ENCODE measurements at regions not wholly inside any gene's neighbourhood (a gene's known extent, or its start where the extent isn't known, plus 50 kb on each side); places are given as distances from the start of the nearest gene placed in this dataset.

DNA sequence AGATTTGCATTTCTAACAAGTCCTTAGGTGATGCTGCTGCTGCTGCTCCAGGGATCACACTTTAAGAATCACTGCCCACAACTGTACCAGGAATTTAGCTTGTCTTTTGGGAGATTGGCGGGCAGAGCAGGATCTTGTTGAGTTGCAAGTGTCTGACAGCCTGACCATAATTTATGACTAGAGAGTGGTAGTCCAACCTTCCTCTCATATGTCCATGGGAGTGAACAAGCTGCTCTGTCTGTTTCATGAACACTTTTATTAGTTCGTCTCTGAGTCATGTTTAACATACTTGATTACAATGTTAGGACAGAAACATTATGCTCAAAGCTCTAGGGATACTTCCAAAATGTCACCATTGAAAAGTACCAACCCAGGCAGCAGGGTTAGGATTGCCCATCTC is 169.6 kb downstream of the TGFB2 start:
- 0% methylated on average over 2 of the region's 2 CpGs for WGBS (ENCODE audit: insufficient coverage, low coverage, missing lambda C conversion rate)
- CTCF ChIA-PET (ENCODE audit: low intra/inter-chr PET ratio), result no interaction called here
- Histone ChIP-seq H2AFZ (ENCODE audit: low read depth, low read length) (no peak overlapping the region), H3K79me2 (ENCODE audit: control insufficient read depth, insufficient read depth, low read length) (no peaks in the 10 kb centered on the region), H4K20me1 (replicated peaks; ENCODE audit: control insufficient read depth, insufficient read depth, low read length) (no peaks in the 10 kb centered on the region), H3K27ac (ENCODE audit: extremely low read depth, low read depth, low read length) (no peak overlapping the region), H3K4me1 (replicated peaks in 1 of 2; ENCODE audit: control insufficient read depth in 2 of 2, insufficient read depth in 2 of 2, low read length in 2 of 2) (no peaks in the 10 kb centered on the region), H3K4me3 (no peak overlapping the region), H3K9me3 (replicated peaks; ENCODE audit: control insufficient read depth, insufficient read depth, low read depth, low read length) (no peaks in the 10 kb centered on the region), H3K9me1 (ENCODE audit: control insufficient read depth, insufficient read depth, low read length) (no peaks in the 10 kb centered on the region), H3K36me3 (ENCODE audit: control insufficient read depth, insufficient read depth, low read length) (no peaks in the 10 kb centered on the region), H3K27me3 (ENCODE audit: control insufficient read depth in 2 of 2, insufficient read depth in 2 of 2, low read length in 2 of 2) (no peaks in the 10 kb centered on the region), H3K9ac (ENCODE audit: insufficient read depth in 1 of 2, low read depth in 2 of 2, low read length in 2 of 2) (no peak overlapping the region), H3K4me2 (ENCODE audit: insufficient read depth, low read length) (no peak overlapping the region)
- FAIRE-seq, result no peak
- no peak for DNase-seq (ENCODE audit: extremely low read depth in 1 of 4, low spot score in 3 of 4)
- TF ChIP-seq ZNF165 (CRISPR knock-in tag; IDR thresholded peaks at IDR 0.05; ENCODE audit: borderline replicate concordance) (no peak), MEIS2 (IDR thresholded peaks at IDR 0.05; ENCODE audit: partially characterized antibody) (peak; percentile 14)
- intact Hi-C loops (cut with micrococcal nuclease), result no loop called here
- POLR2A ChIA-PET, result no interaction called here
- ATAC-seq, result no peak
- no TSS peak for BruUV-seq (replicated peaks)
- in situ Hi-C loops (cut with MboI), result no loop called here

DNA sequence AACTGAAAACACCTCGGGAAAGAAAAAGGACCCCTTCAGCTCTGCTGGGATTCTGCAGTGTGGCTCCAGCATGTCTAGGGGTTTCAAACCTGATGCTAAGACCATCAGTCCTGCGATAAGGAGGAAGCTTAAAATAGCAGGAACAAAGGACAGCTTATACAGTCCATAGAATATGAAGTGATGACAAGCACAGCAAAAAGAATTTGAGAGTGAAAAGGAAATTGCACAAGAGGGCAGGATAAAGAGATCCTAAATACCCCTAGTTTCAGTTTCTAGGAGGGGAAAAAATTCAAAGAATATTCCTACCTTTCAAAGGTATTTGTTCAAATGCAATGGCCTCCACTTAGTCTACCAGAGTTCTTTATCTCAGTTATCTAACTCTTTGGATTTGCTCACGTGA is 171.4 kb downstream of the TGFB2 start:
- no peak overlapping the region for H3K27ac ChIP-seq (ENCODE audit: extremely low read depth, low read depth, low read length)
- in situ Hi-C loops (cut with MboI), result no loop called here
- no peaks in the 10 kb centered on the region for H3K9me3 ChIP-seq (replicated peaks; ENCODE audit: control insufficient read depth, insufficient read depth, low read depth, low read length)
- H4K20me1 ChIP-seq (replicated peaks; ENCODE audit: control insufficient read depth, insufficient read depth, low read length), result no peaks in the 10 kb centered on the region
- no peaks in the 10 kb centered on the region for H3K36me3 ChIP-seq (ENCODE audit: control insufficient read depth, insufficient read depth, low read length)
- FAIRE-seq (no peak), ATAC-seq (no peak), DNase-seq (ENCODE audit: extremely low read depth in 1 of 4, low spot score in 3 of 4) (no peak)
- intact Hi-C loops (cut with micrococcal nuclease), result no loop called here
- no TSS peak for BruUV-seq (replicated peaks)
- 0% methylated on average over 3 of the region's 3 CpGs for WGBS (ENCODE audit: insufficient coverage, low coverage, missing lambda C conversion rate)
- POLR2A ChIA-PET, result interaction anchor here (1.2 kb wide), 1 partner anchor 9 kb away, joined by 4 read pairs; no protein-coding TSS in a partner anchor
- no peaks in the 10 kb centered on the region for H3K9me1 ChIP-seq (ENCODE audit: control insufficient read depth, insufficient read depth, low read length)
- H3K4me2 ChIP-seq (ENCODE audit: insufficient read depth, low read length), result no peak overlapping the region
- no peak for TF ChIP-seq SLC30A9 (CRISPR knock-in tag; IDR thresholded peaks at IDR 0.05)
- H3K9ac ChIP-seq (ENCODE audit: insufficient read depth in 1 of 2, low read depth in 2 of 2, low read length in 2 of 2), result no peak overlapping the region
- H3K4me3 ChIP-seq, result no peak overlapping the region
- no peak overlapping the region for H2AFZ ChIP-seq (ENCODE audit: low read depth, low read length)
- no peaks in the 10 kb centered on the region for H3K4me1 ChIP-seq (replicated peaks in 1 of 2; ENCODE audit: control insufficient read depth in 2 of 2, insufficient read depth in 2 of 2, low read length in 2 of 2)
- no peaks in the 10 kb centered on the region for H3K27me3 ChIP-seq (ENCODE audit: control insufficient read depth in 2 of 2, insufficient read depth in 2 of 2, low read length in 2 of 2)
- H3K79me2 ChIP-seq (ENCODE audit: control insufficient read depth, insufficient read depth, low read length), result no peaks in the 10 kb centered on the region
- CTCF ChIA-PET (ENCODE audit: low intra/inter-chr PET ratio), result no interaction called here
